NCI-H82 (cell line): ENCODE measurements at regions not wholly inside any gene's neighbourhood (a gene's known extent, or its start where the extent isn't known, plus 50 kb on each side); places are given as distances from the start of the nearest gene placed in this dataset.

Experiments
- DNase-seq: peaks from one replicate; lab custom pipeline; 2025; lab: John Stamatoyannopoulos, UW

DNA sequence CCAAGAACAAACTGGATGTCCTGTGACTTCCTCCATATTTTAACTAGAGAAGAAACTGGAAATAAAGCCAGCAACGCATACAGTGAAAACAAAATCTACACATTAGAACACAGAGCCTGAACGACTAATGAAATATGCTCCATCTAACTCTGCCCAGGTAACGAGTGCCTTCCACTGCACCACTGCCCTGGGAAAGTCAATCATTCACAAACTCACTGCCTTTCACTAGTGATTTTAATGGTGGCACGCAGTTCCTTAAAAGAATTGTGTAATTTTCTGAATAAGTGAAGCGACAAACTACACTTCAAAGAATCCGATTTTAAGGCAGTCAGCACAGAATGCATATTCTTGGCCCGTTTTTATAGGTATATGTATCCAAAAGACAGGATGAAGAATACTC lies 416.0 kb downstream of the SHQ1 start:
- DNase-seq = no peak

DNA sequence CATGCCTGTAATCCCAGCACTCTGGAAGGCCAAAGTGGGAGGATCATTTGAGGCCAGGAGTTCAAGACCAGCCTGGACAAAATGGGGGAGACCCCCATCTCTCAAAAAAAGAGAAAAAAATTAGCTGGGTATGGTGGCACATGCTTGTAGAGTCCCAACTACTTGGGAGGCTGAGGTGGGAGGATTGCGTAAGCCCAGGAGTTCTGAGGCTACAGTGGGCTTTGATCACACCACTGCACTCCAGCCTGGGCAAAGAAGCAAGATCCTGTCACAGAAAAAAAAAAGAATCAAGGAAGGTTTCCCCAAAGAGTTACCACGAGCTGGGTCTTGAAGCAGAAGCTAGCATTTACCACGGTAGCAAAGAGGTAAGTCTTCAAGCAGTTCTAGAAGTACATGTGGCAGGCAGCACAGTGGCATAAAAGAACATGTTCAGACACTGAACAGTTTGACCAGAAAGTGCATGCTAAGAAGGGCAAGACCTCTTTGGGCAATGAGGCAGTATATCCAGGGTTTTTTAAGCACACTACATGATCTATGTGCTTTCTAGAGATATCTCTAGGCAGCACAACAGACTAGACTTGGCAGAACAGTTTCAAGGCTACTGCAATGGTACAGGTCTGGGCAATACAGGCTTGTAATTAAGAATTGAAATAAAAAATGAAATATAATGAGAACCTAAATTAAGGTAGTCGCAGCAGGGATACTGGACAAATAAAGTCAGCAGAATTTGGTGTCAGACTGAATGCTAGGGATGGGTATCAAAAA lies 418.5 kb downstream of the SHQ1 start:
- DNase-seq = no peak

DNA sequence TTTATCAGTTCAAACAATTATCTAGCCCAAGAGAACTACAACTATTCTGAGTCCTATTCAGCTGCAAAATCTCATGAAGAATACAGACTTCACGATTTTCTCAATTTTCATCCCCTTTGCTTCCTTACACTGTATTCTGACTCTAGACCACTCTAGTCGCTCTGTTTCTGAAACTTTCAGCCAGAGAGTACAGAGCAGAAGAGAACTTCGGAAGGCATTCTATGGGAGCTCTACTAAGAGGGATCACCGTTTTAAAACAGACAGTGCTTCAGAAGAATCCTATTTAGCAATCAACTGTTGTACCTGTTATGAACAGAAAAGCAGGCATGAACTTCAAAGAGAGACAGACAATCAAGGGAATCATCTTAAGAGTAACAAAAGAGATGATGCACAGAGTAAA lies 419.4 kb downstream of the SHQ1 start:
- no peak for DNase-seq

DNA sequence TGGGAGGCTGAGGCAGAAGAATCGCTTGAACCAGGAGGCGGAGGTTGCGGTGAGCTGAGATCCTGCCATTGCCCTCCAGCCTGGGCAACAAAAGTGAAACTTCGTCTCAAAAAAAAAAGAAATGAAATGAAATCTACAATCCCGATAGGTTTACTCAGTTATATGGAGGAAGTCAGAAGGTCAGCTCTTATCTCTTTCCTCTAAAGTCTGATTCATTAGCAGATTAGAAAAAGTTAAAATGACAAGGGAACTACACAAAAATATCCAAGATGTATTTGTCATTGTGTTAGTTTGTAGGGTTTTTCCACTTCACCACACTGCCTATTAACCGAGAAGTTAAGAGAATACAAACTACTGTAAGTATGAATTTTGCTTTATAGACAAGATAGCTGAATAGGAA lies 420.6 kb downstream of the SHQ1 start:
- no peak for DNase-seq

DNA sequence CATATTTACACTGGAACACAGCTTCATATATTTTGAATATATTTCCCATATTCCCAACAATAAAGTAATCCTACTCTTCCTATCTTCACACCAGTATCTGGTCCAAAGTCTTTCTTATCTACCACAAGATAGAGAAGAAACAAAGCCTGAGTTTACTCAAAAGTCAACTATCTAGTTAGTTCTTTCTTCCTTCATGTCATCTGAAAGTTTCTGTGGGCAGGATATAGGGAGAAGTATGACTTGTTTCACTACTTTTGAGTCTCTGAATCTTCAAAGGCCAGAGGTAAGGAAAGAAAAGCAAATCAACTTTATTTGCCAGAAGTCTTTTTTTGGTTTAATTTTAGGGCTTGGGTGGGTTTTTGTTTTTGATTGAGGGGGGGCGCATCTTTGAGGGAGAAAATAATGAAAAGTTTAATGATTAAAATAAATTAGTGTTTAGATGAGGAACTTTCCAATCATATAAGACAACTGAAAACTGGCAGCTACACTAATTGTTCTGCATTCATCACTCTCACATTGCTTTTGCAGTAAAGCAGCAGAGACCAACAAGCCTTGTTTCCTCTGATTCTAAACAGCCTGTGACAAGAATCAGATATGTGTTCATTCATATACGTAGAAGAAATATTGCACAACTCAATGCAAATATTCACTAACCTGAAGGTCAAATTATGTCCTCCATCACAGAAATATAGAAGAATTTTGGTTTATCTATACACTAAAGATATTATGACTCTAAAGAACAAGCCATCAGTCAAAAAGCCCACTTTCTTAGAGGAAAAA lies 421.4 kb downstream of the SHQ1 start:
- no peak for DNase-seq

DNA sequence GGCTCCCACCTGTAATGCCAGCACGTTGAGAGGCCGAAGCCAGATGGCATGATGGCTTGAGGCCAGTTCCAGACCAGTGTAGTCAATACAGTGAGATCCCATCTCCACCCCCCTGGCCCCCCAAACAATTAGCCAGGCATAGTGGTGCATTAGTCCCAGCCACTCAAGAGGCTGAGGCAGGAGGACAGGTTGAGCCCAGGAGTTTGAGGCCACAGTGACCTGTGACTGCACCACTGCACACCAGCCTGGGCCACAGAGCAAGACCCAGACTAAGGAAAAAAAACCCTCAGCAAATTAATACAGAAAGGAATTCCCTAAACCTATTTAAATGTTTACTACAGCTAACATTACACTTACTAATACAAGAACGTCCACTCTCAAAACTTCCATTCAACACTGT lies 424.6 kb downstream of the SHQ1 start:
- no peak for DNase-seq

DNA sequence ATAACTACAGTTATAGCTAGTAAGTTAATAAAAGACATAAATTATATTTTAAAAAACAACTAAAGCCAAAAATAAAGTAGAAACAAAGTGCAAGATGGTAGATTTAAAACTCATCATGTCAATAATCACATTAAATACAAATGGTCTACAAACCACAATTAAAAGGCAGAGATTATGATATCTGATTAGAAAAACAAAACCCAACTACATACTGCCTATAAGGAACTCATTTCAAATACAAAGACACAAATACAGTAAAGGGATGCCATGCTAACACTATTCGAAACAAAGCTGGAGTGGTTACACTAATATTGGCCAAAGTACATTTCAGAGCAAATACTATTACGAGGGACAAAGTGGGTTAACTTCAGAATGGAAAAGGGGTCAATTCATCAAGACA lies 426.5 kb downstream of the SHQ1 start:
- no peak for DNase-seq

DNA sequence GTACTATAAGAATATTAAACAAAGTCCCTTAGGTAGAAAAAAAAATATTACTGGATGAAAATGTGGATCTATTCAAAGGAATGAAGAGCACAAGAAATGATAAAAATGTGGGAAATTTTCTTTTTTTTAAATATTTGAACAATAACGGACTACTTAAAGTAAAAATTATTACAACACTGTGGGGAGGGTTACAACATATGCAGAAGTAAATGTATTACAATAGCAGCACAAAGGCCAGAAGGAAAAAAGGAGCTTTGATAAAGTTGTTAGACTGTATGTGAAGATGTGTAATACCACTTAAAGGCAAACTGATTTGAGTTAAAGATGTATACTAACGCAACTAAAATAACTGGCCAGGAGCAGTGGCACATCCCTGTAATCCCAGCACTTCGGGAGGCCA lies 427.1 kb downstream of the SHQ1 start:
- DNase-seq = no peak

DNA sequence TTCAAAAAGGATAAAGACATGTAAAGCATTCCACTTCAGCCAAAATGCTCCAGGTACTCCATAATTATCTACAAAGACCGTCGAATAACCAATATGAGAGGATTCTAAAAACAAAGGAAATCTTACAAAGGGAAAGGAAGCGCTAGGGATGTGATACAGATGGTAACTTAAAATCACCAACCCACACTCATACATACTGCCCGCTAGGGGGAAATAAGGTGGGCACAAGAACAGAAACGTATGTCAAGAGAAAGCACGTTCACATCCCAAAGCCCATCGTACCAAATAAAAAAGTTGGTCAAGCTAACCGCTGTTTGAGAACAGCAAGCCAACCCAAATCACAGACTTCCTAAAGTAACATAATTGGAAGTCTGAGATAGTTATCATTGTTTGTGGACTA lies 429.4 kb downstream of the SHQ1 start:
- DNase-seq = no peak

DNA sequence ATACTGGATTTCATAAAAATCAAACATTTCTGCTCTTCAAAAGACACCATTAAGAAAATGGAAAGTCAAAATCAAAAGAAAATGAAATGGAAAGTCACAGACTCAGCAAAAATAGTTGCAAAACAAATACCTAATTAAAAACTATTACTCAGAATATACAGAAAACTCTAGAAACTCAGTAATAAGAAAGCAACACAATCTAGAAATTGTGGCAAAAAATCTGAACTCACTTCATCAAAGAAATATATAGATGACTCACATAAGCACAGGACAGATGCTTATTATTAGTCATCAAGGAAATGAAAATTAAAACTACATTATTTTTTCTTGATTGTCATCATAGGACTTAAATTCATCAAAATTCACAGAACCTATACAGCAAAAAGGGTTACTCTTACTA lies 430.0 kb downstream of the SHQ1 start:
- no peak for DNase-seq

DNA sequence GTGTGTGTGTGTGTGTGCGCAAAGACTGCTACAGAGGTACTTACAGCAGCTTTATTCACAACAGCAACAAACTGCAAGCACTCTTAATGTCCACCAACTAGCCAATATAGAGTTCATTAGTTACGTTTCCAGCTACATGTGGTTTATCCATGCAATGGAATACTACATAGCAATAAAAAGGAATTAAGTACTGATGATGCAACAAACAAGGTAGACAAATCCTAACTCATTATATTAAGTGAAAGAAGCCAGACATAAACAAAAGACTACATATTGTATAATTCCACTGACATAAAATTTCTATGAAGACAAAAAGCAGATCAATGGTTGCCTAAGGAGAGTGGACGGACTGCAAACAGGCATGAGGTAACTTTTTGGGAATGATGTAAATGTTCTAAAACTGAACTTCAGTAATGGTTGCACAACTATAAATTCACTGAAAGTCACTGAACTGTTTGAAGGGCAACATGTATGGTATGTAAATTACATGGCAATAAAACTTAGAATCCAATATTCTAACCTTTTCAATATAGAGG lies 433.7 kb downstream of the SHQ1 start:
- no peak for DNase-seq

DNA sequence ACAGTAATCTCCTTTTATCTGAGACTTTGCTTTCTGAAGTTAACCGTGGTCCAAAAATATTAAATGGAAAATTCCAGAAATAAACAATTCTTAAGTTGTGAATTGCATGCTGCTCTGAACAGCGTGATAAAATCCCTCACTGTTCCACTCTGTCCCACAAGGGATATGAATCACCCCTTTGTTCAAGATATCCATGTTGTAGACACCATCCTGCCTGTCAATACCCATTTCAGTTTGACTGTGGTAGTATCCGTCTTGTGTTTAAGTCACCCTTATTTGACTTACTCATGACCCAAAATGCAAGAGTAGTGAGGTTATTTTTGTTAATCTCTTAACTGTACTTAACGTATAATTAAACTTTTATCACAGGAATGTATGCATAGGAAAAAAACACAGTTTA lies 435.0 kb downstream of the SHQ1 start:
- no peak for DNase-seq

DNA sequence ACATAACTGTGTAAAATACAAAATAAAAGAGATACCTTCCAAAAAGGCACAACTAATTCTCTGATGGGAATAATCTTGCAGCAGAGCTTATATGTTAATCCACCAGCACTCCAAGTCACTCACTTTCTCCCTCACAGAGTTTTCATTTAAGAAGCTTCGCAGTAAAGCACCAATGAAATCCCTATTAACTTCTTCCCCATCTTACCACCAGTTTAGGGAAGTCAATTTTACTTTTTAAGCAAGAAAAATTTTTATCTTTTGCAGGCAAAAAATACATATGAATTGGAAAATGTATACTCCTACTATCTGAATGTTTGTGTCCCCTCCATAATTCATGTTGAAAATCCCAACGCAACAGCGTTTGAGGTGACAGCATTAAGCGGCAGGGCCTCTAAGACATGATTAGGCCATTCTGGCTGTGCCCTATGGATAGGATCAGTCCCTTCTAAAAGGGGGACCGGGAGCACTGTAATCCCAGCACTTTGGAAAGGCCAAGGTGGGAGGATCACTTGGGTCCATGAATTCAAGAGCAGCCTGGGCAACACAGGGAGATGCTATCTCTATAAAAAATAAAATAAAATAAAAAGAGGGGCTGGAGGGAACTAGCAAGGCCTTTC lies 435.8 kb downstream of the SHQ1 start:
- peak; percentile 71 for DNase-seq

DNA sequence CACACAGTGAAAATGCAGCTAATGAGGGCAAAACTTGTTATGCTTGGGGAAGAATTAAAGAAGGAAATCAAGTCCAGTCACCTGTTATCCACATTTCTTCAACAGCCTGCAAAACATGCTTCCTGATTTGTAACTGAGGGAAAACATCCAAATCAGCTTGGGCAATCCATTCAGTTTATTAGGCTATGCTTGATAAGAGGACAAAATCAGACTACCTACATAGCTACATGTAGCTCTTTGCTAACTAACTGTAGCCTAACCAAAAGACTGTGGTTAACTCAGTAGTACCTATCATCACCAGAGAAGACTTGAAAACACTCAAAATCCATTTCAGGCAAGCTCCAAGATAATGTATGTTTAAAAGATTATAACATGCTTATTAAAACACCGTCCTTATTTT lies 436.4 kb downstream of the SHQ1 start:
- DNase-seq = no peak

DNA sequence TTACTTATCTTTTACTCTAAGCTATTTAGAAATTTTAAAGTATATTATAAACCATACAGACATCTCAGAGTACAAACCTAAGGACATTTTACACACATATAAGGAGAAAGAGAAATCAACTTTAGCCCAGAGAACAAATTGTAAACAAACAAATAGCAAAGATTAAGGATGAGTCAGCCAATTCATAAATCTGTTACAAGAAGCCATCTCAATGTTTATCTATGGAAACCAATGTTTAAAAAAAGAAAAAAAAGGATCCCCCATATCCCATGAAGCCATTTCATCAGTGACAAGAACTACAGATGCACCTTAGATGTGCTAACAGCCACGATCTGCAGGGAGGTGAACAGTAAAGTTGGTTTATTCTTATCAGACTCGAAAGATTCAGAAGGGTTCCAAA lies 437.1 kb downstream of the SHQ1 start:
- DNase-seq = no peak

DNA sequence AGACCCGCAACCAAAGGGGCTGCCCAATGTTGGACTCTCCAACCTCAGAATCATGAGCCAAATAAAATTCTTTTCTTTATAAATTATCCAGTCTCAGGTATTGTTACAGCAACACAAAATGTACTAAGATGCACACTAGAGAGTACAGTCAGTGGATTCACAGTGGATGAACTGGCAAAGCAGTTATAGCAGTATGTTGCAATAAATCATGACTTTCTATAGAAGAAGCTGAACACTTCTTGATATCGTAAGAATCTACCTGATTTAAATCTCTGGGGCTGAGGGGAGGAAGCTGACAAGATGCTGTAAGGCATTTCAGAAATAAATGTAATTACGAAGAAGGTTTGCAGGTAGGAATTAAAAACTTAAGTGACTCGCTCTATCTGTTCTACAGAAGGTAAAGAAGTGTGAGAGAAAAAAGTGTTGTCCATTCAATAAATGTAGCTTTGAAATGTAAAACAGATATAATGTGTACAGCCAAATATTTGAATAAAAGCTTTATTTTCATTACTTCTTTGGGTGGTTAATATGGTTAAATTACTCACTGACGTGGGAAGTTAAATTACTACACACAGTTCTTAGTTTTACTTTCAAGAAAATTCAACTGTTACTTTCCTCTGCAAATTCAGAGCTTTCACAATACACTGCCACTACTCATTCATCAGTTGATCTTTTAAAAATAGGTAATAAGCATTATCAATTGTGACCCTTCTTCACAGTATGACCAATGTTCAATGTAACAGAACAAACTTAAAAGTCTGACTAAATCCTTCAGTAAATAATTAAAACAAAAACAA lies 439.1 kb downstream of the SHQ1 start:
- DNase-seq = no peak

DNA sequence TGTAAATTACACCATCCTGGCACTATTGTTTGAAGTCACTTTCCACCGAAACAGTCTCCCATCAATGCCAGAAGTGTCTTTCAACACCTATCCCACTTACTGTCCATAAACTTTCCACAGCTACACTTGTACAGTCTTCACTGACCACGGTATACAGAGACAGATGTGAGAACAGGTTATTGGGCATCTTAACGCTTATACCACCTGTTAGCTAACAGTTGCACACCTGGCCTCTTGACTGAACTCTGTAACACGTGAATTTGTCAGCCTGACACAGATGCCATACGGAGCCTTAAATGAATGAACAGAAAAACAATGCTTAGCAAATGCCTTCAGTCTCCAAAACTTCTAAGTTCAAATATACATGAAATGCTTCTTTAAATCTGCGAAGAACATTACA lies 440.5 kb downstream of the SHQ1 start:
- DNase-seq = peak; percentile 53

DNA sequence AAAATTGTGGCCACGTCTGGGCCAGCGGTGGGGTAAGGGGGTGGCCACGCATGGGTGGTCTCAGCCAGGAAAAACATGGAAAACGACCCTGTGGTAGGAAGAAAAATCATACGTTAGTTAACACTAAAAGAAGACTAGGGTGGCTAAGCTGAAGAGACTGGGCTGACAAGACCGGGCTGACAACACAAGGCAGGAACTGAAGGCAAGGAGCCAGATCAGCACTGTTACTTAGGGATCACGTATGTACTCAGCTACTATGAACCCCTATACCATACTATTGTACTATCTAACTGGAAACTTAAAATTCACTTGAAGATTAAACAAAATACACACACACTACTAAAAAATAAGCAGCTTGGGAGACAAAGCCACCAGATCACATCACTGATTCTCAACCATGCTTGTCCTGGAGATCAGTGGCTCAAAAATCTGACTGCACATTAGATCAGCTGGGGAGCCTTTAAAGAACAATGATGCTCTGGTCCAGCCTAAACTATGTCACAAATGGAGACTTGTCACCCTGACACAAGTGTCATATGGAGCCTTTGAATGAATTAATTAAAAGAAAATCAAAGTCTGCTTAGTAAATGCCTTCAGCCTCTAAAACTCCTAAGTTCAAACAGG lies 442.2 kb downstream of the SHQ1 start:
- peak; percentile 38 for DNase-seq

DNA sequence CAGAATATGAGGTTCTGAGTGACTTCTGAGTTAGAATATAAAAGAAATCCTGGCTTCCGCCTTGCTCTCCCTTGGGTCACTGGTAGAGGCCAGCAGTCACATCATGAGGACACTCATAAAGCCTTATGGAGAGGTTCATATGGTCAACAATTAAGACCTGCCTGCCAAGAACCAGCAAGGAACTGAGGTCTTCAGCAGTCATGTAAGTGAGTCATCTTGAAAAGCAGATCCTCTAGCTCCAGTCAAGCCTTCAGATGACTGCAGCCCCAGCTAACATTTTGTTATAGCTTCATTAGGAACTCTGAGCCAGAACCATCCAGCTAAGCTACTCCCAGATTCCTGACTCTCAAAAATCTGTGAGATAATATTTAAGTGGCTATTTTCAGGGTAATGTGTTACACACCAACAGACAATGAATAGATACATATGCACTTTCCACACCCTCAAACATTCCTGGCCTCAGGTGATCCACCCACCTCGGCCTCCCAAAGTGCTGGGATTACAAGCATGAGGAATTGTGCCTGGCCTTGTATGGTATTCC lies 447.2 kb downstream of the SHQ1 start:
- no peak for DNase-seq

DNA sequence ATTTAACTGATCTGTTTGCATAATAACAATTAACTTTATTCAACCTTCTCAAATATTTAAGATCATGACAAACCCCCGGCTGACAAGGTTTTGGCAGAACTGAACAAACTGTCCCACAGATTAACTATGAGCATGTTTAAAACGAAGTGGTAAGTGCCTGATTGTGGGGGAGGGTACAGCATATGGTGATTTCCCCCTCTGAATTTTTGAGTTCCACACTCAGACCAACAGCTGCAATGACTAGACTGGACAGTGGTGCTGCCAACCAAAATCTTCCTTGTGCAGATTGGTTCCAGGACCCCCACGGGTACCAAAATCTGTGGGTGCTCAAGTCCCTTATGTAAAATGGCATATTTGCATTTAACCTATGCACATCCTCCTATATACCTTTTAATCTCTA lies 449.5 kb downstream of the SHQ1 start:
- DNase-seq = peak; percentile 41

DNA sequence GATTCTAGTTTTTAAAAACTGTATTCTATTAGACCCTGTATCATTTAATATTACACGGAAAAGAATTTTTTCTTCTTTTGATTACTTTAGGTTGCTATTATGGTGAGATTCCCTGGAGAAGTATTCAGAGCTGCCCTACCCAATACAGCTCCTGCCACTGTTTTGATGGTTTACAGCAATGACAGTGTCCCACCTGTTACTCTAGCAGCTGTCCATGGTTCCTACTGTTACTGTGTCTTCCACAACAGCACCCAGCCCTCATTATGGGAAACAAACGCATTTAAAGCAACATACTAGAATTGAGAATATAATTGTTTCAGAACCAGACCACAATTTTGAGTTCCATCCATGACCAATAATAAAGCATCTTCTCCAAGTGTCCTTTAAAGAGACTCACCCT lies 450.7 kb downstream of the SHQ1 start:
- DNase-seq = peak; percentile 18
